ENCODE measurements at regions not wholly inside any gene's neighbourhood (a gene's known extent, or its start where the extent isn't known, plus 50 kb on each side); places are given as distances from the start of the nearest gene placed in this dataset.

DNA sequence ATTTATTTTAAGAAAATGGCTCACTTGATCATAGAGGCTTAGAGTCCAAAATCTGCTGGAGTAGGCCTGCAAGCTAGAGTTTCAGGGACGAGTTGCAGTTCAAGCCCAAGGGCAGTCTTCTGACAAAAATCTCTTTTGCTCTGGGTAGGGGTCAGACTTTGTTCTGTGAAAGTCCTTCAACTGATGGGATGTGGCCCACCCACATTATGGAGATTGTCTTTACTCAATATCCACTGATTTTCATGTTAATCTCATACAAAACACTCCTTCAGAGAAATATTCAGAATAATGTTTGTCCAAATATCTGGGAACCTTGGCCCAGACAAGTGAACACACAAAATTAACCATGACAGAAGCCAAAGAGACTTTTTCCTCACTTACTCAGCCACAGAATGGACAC is 98.6 kb upstream of the RSPO3 start:
- no peak for DNase-seq

DNA sequence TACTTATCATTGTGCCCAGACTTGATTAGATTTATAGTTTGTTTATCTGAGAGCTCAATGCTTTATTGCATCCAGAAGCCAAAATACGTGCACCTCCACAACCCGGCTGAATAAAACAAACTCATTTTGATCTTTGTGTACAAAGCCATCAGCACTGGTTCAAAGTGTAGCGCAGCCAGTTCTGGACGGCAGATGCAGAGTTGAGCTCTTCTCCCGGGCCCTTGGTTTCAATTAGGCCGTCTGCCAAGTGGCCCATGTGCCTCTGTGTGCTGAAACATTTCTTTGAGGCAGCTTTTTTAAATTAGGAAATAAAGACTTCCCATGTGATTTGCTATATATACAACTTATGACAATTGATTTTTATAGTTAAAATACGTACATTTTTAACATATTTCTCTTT is 96.2 kb upstream of the RSPO3 start:
- DNase-seq = no peak

DNA sequence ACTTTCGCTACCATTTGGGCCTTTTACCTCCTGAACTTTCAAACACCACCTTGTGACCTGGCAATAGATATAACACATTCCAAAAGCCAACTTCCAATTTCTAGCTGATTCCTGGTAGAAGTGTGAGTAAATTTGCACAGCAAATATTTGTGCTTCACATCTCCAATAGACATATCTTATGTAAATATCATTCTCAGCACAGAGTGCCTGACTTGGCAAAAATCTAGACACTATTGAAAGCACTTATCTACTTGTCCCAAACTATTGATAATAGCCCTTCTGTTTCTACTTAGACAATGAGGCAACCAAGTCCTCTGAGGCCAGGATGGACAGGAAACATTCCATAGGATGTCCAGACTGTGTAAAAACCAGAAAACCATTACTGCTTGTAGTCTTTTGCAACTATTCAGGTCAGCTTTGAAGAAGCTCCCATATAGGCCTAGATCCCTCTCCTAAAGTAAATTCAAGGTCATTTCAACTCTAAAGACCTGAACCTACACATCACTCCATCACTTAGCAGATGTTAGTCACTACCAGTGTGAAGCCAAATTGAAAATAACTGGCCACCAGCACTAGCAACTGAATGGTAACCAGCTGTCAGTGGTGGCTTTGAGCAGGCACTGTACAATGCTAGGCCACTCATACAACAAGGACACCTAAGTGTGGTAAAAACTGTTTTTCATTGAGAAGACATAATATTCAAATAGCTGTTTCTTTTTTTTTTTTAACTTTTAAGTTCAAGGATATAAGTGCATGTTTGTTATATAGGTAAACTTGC is 95.3 kb upstream of the RSPO3 start:
- DNase-seq = no peak

DNA sequence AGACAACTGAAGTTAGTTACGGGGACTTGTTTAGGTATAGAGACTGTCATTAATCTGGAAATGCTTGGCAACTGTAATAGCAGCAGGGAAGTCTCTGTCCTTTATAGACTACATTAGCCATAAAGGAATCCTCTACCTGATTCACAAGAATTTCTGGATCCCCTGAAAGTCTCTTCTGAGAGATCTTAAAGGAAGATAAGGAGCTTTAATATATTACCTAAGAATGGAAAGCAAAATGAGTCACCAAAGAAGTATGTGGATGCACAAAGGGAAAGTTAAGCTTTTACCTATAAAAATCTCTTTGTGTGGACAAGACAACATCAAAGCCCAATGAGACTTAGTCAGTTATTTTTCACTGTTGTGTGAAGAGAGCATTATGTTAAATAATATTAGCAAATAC is 92.2 kb upstream of the RSPO3 start:
- no peak for DNase-seq

DNA sequence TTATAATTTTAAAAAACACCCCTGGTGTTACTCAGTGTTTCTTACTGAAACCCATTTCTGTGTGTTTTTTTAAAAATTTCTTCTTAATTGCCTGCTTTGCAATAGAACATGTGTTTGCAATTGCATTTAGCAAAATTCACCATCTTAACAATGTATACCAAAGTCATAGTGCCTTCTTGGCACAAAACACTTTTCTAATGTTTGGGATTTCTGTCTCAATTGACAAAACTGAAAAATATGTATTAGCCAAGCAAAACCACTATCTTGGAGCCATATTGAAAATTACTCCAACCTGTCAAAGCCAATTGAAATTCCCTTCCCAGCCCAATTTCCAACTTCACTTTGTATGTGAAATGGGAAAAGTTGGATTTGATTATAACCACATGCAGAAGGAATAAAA is 88.4 kb upstream of the RSPO3 start:
- DNase-seq = no peak

DNA sequence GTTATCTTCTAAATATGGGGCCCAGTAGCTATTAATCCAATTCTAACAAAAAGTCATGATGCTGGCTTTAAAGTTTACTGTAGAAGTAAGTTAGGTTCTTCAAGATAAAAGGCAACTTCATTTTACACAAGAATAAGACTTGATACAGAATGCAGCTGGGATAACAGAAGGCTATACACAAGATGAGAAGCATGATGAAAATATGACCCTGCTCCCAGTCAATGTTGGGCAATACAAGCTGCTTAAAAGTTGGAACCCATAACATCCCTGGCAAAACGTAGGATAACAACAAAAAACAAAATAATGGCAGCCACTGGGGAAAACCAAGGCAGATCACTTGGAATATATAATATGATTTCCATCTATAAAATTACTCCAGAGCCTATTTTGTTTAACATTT is 87.6 kb upstream of the RSPO3 start:
- no peak for DNase-seq

DNA sequence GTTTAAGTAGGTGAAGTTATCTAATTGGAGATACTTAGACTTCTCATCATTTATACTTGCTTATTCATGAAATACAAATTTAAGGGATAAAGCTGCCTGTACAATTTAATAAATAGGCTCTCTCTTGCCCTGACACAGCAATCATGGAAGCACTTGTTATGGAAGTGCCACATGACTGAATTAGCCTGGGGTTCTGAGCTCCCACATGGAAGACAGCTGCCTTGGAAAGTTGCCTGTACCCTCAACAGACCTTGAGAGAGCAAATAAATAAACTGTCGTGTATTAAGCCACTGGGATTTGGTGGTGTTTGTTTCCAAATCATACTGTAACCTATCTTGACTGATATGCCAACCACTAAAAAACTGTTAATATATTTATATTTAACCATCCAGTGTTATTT is 87.0 kb upstream of the RSPO3 start:
- no peak for DNase-seq

DNA sequence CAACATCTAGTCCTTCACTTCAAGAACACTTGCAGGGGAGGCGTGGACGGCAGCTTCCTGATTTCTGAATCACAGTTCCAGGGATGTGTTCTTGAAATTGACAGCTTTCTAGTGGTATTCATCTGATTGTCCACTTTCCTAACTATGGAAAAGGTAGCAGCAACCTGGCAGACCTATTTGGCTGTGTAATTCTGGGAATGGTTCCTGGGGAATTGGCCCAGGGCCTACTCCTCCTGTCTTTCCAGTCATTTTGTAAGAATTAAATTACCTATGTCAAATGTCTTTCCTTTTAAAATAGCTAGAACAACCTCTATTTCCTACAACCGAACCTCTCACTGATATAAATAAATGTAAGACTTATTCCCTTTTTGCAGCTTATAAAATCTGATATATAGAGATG is 85.5 kb upstream of the RSPO3 start:
- no peak for DNase-seq

DNA sequence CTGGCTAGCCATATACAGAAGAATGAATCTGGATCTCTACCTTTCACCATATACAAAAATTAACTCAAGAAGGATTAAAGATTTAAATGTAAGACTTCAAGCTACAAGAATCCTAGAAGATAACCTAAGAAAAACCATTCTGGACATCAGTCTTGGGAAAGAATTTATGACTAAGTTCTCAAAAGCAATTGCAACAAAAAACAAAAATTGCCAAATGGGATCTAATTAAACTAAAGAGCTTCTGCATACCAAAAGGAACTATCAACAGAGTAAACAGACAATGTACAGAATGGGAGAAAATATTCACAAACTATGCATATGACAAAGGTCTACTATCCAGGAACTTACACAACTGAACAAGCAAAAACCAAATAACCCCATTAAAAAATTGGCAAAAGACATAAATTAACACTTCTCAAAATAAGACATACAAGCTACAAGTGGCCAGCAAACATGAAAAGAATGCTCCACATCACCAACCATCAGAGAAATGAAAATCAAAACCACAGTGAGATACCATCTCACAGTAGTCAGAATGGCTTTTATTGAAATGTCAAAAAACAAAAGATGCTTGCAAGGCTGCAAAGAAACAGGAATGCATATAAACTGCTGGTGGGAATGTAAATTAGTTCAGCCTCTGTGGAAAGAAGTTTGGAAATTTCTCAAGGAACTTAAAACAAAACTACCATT is 66.8 kb upstream of the RSPO3 start:
- no peak for DNase-seq

DNA sequence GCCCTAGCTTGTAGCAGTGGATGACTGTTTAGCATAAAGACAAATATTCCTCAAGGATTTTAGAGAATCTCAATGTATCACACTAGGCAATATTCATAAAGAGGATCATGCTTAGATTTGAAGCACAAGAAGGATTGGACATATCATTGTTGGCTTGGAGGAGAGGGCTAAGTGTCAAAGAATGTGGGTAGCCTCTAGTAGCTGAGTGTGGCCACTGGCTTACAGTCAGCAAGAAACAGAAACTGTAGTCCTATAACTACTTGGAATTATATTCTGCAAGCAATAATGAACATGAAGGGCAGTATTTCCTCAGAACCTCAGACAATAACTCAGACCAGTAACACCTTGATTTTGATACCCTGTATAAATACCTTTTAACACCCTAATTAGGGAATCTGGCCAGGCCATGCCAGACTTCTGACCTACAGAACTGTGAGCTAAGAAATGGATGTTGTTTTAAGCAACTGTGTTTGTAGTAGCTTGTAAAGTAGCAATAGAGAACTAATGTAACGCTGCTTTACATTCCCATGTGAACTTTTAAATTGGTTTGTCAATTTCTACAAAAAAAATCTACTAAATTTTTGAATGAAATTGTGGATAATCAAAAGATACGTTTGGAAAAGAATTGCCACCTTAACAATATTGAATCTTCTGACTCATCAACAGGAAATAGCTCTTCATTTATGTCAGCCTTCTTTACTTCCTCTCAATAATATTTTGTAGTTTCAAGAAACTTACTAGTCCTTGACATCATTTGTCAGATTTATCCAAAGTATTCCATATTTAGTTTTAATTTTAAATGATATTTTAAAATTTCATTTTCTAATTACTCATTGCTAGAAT is 65.2 kb upstream of the RSPO3 start:
- no peak for DNase-seq

DNA sequence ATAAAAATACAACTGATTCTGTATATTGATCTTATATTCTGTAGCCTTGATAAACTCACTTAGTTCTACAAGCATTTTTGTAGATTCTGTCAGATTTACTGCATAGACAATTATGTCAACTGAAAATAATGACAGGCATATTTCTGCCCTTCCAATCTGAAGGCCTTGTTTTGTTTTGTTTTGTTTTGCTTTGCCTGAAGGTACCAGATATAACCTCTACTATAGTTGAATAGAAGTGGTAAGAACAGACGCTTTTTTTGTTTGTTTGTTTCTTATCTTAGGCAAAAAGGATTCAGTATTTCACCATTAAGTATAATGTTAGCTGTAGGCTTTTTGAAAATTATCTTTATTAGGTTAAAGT is 64.6 kb upstream of the RSPO3 start:
- DNase-seq = no peak

DNA sequence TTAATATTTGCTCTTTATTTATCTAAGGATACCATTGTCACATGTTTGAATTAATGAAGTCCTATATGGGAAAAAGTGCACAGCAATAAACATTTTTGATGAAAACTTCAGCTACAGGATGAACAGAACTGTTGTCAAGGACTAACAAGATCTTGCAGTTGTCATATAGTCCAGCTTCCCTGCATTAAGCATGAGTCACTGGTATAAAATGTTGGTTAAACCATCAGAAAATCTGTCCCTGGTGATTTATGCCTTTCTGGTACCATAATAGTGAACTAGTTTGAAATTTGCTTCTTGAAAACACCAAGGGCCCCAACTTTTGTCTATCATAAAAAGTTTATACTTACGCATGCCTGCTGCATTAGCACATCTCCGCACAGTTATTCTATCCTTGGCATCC is 60.4 kb upstream of the RSPO3 start:
- DNase-seq = no peak

DNA sequence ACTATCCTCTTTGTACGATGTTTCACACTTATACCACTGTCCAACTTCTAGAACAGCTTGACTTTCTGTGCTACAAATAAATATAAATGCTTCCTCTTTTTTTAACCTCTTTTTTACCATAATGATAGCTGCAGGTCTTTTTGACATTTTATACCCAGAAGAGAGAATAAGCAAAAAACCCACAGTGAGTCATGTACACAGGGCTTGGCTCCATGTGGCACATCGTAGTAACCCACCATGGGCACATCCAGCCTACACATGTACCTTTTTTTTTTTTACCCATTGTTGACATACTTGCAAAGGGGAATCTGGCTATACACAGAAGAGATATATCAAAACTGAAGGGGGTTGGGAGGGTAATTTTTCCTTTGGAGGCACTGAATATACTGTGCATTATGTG is 59.5 kb upstream of the RSPO3 start:
- DNase-seq = no peak

All from stimulated activated CD4-positive, alpha-beta T cell treated with anti-CD3 and anti-CD28 coated beads, Interleukin-2, amount 100 ng/mL, for 24 hours (primary cell).